ENCODE measurements at regions not wholly inside any gene's neighbourhood (a gene's known extent, or its start where the extent isn't known, plus 50 kb on each side); places are given as distances from the start of the nearest gene placed in this dataset.
"Not testable (repeated sequence)": the region's sequence is repeated elsewhere in the genome, so short reads cannot be mapped to it uniquely, and the experiment has no call there.

DNA sequence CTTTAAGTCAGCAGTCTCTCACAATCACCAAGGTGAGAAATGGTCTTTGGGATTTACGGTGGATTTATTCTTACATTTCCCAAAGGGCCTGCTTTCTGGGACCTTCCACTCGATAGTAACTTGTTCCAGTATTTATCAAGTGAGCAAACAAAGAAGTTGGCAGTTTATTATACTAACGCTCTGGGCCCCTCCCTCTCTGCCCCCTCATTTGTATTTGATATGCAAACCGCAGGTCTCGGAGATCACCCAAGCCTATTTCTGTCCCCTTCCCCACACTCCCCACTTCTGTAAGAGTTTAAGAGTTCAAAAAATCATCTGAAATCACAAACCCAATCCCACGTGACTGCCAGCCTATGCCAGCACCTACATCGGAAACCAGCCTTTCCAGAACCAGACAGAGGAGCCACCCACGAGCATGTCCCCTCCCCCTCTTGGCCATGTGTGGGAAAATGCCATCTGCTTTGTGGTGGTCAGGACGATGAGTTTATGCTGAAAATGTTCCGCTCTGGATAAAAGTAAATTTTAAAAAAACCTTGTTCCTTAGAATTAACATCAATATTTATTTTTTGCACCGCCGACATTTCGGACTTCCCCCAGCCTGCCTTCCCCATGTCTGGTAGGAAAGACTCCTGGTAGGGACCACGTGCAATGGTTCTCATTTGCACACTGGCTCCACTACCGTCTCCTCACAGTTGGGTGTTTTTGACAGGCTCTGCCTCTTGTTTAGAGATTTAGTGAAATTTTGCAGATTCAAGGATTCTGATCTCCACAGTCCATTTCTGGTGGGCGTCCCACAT, 281.0 kb downstream of the TFAP2C start:
- Histone ChIP-seq H3K36me3 (ENCODE audit: insufficient read depth, low read length) (no peaks in the 10 kb centered on the region), H3K9ac (ENCODE audit: low read depth, low read length) (no peak overlapping the region), H3K4me1 (ENCODE audit: insufficient read depth, low read length) (peaks cover 8% of the 10 kb centered on the region; the same call in 1 of the 2 replicates), H3K27ac (ENCODE audit: low read depth, low read length) (no peak overlapping the region), H3K4me3 (ENCODE audit: low read length) (no peak overlapping the region), H3K9me3 (ENCODE audit: insufficient read depth, low read depth, low read length) (no peaks in the 10 kb centered on the region), H3K27me3 (ENCODE audit: insufficient read depth, low read length) (peaks cover 2% of the 10 kb centered on the region; the same call in 1 of the 2 replicates)
- 75% methylated on average over 14 of the region's 16 CpGs for WGBS

DNA sequence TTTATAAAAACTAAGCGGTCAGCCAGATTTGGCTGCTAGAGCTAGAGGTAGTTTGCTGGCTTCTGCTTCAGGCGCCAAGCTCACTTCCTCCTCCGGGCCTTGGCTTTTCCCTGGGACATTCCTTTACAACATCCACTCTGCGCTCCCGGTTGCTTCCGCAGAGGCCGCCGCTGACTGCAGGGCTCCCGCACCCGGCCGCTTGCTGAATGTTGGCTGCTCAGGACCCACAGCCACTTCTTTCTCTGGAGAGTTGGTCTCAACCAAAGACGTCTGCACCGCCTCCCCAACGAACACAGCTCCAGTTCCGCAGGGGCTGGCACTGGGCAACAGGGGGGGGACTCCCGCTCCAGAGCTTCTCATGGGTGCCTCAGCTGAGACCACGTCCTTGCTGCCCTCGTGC, 282.8 kb downstream of the TFAP2C start:
- no peak overlapping the region for H3K9ac ChIP-seq (ENCODE audit: low read depth, low read length)
- H3K27ac ChIP-seq (ENCODE audit: low read depth, low read length) = no peak overlapping the region
- H3K27me3 ChIP-seq (ENCODE audit: insufficient read depth, low read length) = no peaks in the 10 kb centered on the region; the same call in 1 of the 2 replicates
- H3K36me3 ChIP-seq (ENCODE audit: insufficient read depth, low read length) = no peaks in the 10 kb centered on the region
- WGBS = 89% methylated on average over 18 of the region's 18 CpGs
- no peak overlapping the region for H3K4me3 ChIP-seq (ENCODE audit: low read length)
- 0 out of 2 replicates have a peak, but pooled peaks cover 3% of the 10 kb centered on the region for H3K9me3 ChIP-seq (ENCODE audit: insufficient read depth, low read depth, low read length)
- peaks cover 8% of the 10 kb centered on the region; the same call in 1 of the 2 replicates for H3K4me1 ChIP-seq (ENCODE audit: insufficient read depth, low read length)

DNA sequence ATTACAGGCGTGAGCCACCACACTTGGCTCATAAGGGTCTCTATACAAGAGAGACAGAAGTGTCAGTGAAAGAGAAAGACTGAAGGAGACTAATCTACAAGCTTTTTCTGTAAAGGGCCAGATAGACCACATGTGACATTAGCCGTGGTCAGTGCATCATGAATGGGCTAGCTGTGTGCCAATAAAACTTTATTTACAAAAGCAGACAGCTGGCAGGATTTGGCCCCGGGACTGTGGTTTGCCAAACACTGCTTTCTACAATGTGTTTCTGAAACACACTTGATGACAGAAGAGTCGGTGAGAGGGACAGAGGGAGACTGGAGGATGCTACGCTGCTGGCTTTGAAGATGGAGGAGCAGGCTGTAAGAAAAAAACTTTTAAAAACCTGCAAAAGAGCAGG, 285.4 kb downstream of the TFAP2C start:
- WGBS = 91% methylated on average over 5 of the region's 5 CpGs
- no peaks in the 10 kb centered on the region; the same call in 1 of the 2 replicates for H3K27me3 ChIP-seq (ENCODE audit: insufficient read depth, low read length)

DNA sequence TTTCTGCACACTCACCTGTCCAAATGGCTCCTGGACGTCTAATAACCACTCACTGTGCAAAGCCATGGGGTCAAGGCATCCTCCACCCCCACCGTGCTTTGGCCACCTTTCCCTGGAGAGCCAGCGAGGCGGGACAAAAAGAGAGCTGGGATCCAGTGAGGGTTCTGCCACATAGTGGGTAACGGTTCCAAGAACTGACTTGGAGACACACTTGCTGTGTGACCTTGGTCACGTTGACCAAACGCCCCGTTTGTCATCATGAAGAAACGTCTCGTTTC, 287.2 kb downstream of the TFAP2C start:
- WGBS = 95% methylated on average over 10 of the region's 10 CpGs
- no peaks in the 10 kb centered on the region for H3K4me1 ChIP-seq (ENCODE audit: insufficient read depth, low read length)
- H3K4me3 ChIP-seq (ENCODE audit: low read length) = no peak overlapping the region
- no peak overlapping the region for H3K27ac ChIP-seq (ENCODE audit: low read depth, low read length)
- H3K9me3 ChIP-seq (ENCODE audit: insufficient read depth, low read depth, low read length) = 0 out of 2 replicates have a peak, but pooled peaks cover 3% of the 10 kb centered on the region
- H3K36me3 ChIP-seq (ENCODE audit: insufficient read depth, low read length) = no peaks in the 10 kb centered on the region
- peaks cover 5% of the 10 kb centered on the region; the same call in 1 of the 2 replicates for H3K27me3 ChIP-seq (ENCODE audit: insufficient read depth, low read length)
- no peak overlapping the region for H3K9ac ChIP-seq (ENCODE audit: low read depth, low read length)

More for the DNA sequence above, 285.4 kb downstream of the TFAP2C start:
- Histone ChIP-seq H3K36me3 (ENCODE audit: insufficient read depth, low read length) (no peaks in the 10 kb centered on the region), H3K4me3 (ENCODE audit: low read length) (no peak overlapping the region), H3K27ac (ENCODE audit: low read depth, low read length) (no peak overlapping the region), H3K4me1 (ENCODE audit: insufficient read depth, low read length) (peaks cover 8% of the 10 kb centered on the region; the same call in 1 of the 2 replicates), H3K9ac (ENCODE audit: low read depth, low read length) (no peak overlapping the region), H3K9me3 (ENCODE audit: insufficient read depth, low read depth, low read length) (0 out of 2 replicates have a peak, but pooled peaks cover 3% of the 10 kb centered on the region)

DNA sequence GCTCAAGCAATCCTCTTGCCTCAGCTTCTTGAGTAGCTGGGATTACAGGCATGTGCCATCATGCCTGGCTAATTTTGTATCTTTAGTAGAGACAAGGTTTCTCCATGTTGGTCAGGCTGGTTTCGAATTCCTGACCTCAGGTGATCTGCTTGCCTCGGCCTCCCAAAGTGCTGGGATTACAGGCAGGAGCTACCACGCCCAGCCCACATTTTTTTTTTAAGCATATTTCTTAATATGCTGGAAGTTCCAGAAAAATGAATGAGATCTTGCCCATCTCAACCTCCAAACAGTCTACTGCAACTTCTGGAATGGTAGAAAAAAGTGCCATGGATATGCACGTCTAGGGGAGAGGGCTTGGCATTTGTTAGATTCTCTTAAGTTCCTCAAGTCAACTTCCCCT, 290.9 kb downstream of the TFAP2C start:
- H3K4me3 ChIP-seq (ENCODE audit: low read length); H3K36me3 ChIP-seq (ENCODE audit: insufficient read depth, low read length); H3K9ac ChIP-seq (ENCODE audit: low read depth, low read length); H3K9me3 ChIP-seq (ENCODE audit: insufficient read depth, low read depth, low read length); H3K27ac ChIP-seq (ENCODE audit: low read depth, low read length): not testable (repeated sequence)
- H3K27me3 ChIP-seq (ENCODE audit: insufficient read depth, low read length) = peaks cover 40% of the 10 kb centered on the region
- H3K4me1 ChIP-seq (ENCODE audit: insufficient read depth, low read length) = peaks cover 13% of the 10 kb centered on the region
- WGBS = 89% methylated on average over 4 of the region's 4 CpGs

DNA sequence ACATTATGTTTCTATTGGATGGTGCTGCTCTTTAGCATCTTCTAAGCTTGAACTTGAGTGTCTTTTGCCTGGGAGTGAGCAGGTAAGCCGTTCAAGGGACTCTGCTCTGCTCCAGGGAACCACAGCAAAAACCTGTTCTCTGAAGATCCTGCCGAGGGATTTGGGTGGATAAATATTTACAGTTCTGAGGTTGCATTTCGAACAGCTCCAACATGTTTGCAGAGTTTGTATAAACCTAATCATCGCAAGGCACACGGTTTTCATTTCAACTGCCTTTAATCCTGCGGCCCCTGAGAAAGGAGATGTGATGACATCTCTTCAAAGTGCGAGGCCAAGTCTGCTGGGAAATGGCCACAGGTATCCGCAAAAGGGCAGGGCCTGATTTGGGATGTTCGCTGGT, 293.4 kb downstream of the TFAP2C start:
- H3K4me1 ChIP-seq (ENCODE audit: insufficient read depth, low read length) = peaks cover 32% of the 10 kb centered on the region
- H3K36me3 ChIP-seq (ENCODE audit: insufficient read depth, low read length) = no peaks in the 10 kb centered on the region
- H3K27ac ChIP-seq (ENCODE audit: low read depth, low read length) = no peak overlapping the region
- no peak overlapping the region for H3K4me3 ChIP-seq (ENCODE audit: low read length)
- WGBS = 91% methylated on average over 9 of the region's 9 CpGs
- H3K27me3 ChIP-seq (ENCODE audit: insufficient read depth, low read length) = peaks cover 64% of the 10 kb centered on the region
- H3K9me3 ChIP-seq (ENCODE audit: insufficient read depth, low read depth, low read length) = no peaks in the 10 kb centered on the region
- H3K9ac ChIP-seq (ENCODE audit: low read depth, low read length) = no peak overlapping the region

DNA sequence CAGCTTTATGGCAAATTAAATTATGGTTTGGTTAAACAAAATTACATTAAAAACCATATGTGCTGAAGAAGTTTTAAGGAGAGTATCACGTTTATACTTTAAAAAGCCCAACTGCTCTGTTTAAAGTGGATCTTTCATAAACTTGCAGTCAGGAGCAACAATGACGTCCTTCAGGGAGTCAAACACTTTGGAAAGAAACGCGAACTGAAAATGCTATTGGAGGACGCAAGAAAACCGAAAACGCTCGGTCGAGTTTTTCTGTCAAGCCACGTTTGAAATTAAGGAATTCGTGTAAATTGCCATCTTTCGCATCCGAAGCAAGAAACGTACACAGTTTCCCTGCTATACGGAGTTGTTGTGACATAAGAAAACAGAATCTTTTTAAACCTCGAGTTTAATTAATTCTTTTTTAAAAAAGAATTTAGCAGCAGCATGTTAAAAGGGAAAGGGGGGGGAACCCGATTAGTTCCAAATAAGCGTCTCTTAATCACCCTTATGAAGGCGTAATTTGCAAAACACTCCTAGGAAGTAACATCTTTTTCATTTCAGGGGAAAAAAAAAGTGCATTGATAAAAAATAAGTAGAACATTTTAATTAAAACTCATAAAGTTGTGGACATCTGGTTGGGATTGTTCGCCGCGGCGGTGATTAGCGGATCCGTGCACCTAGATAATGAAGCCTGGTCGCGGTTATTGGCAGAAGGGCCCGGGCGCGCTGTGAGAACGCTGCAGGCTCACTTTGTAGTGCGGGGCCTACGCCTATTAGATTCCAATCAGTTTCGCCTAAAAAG, 295.4 kb downstream of the TFAP2C start:
- H3K36me3 ChIP-seq (ENCODE audit: insufficient read depth, low read length) = no peaks in the 10 kb centered on the region
- peak overlapping the region; percentile 38; the same call in 1 of the 2 replicates for H3K9ac ChIP-seq (ENCODE audit: low read depth, low read length)
- H3K27me3 ChIP-seq (ENCODE audit: insufficient read depth, low read length) = peaks cover 74% of the 10 kb centered on the region
- H3K9me3 ChIP-seq (ENCODE audit: insufficient read depth, low read depth, low read length) = no peaks in the 10 kb centered on the region
- WGBS = 2% methylated on average over 31 of the region's 34 CpGs
- H3K4me1 ChIP-seq (ENCODE audit: insufficient read depth, low read length) = peaks cover 50% of the 10 kb centered on the region
- peak overlapping the region; percentile 56 for H3K4me3 ChIP-seq (ENCODE audit: low read length)
- peak overlapping the region; percentile 59; the same call in 1 of the 2 replicates for H3K27ac ChIP-seq (ENCODE audit: low read depth, low read length)

DNA sequence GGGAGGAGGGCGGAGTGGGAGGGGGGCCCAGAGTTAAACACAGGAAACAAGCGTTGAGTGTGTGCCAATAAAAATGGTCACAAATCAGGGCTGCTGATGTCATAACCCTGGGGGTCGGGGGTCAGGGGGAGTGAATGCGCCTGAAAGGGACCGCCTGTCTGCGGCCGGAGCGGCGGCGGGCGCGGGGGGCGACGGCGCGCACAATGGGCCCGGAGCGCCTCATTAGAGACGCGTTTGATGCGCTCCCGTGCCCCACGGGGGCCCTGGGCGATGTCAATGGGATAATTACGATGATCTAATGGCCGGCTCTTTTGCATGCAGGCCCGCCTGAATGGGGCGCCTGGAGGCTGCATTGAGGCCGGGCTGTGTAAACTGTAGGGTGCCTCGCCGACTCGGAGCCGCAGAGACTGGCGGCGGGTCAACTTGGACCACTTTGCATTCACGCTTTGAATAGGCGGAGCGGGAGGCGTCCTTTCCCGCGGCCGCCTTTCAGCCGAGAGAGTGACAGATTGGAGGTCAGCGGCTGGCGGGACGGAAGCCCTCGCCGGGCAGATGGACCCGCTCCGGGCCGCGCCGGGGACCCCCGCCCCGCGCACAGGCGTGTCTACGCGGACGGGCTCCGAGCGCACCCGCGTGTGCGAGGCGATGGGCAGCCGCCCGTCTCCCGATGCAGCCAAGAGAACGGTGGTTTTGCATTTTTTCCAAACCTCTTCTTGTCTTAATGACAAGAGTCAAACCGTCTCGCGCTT, 296.1 kb downstream of the TFAP2C start:
- whole genome bisulfite sequencing = under 1% methylated on average over 73 of the region's 73 CpGs
- Histone ChIP-seq H3K27ac (ENCODE audit: low read depth, low read length) (peak overlapping the region; percentile 88; the same call in 1 of the 2 replicates), H3K9ac (ENCODE audit: low read depth, low read length) (peak overlapping the region; percentile 45; the same call in 1 of the 2 replicates), H3K27me3 (ENCODE audit: insufficient read depth, low read length) (peaks cover 74% of the 10 kb centered on the region), H3K36me3 (ENCODE audit: insufficient read depth, low read length) (no peaks in the 10 kb centered on the region), H3K9me3 (ENCODE audit: insufficient read depth, low read depth, low read length) (no peaks in the 10 kb centered on the region), H3K4me3 (ENCODE audit: low read length) (peak overlapping the region; percentile 56), H3K4me1 (ENCODE audit: insufficient read depth, low read length) (peaks cover 57% of the 10 kb centered on the region)

DNA sequence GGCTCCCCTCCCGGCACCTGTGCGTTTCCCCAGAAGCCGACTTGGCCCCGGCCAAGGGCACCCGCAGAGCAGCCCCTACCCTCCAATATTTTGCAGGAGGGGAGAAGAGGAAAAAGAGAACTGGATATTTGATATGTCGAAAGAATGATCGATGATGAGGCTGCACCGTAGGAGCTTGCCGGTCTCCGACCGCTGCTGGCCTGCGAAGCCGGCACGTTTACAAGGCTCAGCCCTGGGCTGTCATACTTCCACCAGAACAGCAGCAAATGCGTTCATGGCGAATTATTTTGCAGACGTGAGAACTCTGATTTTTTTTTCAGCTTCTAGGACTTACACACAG, 296.7 kb downstream of the TFAP2C start:
- under 1% methylated on average over 17 of the region's 17 CpGs for WGBS
- Histone ChIP-seq H3K4me3 (ENCODE audit: low read length) (peak overlapping the region; percentile 56), H3K4me1 (ENCODE audit: insufficient read depth, low read length) (peaks cover 62% of the 10 kb centered on the region)

DNA sequence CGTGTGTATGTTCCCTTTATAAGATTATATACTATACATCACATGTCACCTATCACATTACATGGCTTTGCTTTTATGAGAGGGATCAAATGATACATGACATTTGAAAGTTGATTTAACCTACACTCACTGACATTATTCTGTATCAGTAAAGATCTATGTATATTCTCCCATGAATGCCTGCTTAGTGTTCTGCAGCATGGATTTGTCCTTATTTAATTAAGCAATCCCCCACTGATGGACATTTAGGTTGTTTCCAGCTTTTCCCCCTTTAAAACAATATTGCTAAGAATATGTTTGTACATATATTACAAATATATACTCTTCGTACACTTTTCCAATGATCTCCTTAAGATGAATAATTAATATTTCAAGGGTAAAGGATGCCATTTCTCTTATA, 297.4 kb downstream of the TFAP2C start:
- no CpG with 5 or more reads among the region's 2 CpGs for WGBS
- Histone ChIP-seq H3K4me3 (ENCODE audit: low read length) (peak overlapping the region; percentile 56; the same call in 1 of the 2 replicates), H3K27me3 (ENCODE audit: insufficient read depth, low read length) (peaks cover 67% of the 10 kb centered on the region), H3K4me1 (ENCODE audit: insufficient read depth, low read length) (peaks cover 68% of the 10 kb centered on the region), H3K36me3 (ENCODE audit: insufficient read depth, low read length) (no peaks in the 10 kb centered on the region), H3K27ac (ENCODE audit: low read depth, low read length) (no peak overlapping the region), H3K9ac (ENCODE audit: low read depth, low read length) (no peak overlapping the region), H3K9me3 (ENCODE audit: insufficient read depth, low read depth, low read length) (no peaks in the 10 kb centered on the region)

More for the DNA sequence above, 296.7 kb downstream of the TFAP2C start:
- Histone ChIP-seq H3K27ac (ENCODE audit: low read depth, low read length) (peak overlapping the region; percentile 88; the same call in 1 of the 2 replicates), H3K36me3 (ENCODE audit: insufficient read depth, low read length) (no peaks in the 10 kb centered on the region), H3K27me3 (ENCODE audit: insufficient read depth, low read length) (peaks cover 73% of the 10 kb centered on the region), H3K9ac (ENCODE audit: low read depth, low read length) (peak overlapping the region; percentile 45; the same call in 1 of the 2 replicates), H3K9me3 (ENCODE audit: insufficient read depth, low read depth, low read length) (no peaks in the 10 kb centered on the region)
